ENCODE measurements at regions not wholly inside any gene's neighbourhood (a gene's known extent, or its start where the extent isn't known, plus 50 kb on each side); places are given as distances from the start of the nearest gene placed in this dataset.

DNA sequence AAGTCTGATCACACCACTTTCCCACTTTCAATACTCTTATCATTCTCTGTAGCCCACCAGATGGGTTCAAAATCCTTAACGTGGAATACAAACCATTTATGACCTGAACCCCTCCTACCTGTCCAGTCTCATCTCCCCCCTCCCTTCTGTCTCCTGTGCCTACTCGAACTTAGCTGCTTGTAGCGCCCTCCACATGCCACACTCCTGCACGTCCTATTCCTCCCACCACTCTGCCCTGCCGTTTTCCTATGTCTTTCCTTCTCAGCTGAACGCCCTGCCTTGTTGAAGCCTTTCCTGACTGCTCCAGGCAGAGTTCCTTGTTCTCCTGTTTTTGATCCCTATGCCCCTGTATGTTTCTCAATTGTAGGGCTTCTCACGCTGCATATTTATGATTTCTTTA, 390.1 kb downstream of the HRH4 start:
- Histone ChIP-seq H3K4me3 (no peak overlapping the region), H3K4me1 (ENCODE audit: control insufficient read depth in 1 of 2, low read depth in 2 of 2) (no peaks in the 10 kb centered on the region), H3K9me3 (no peaks in the 10 kb centered on the region), H3K27me3 (replicated peaks; ENCODE audit: insufficient read depth) (no peaks in the 10 kb centered on the region), H3K36me3 (no peaks in the 10 kb centered on the region), H3K27ac (no peak overlapping the region)
- DNase-seq (ENCODE audit: low spot score) (no peak), ATAC-seq (ENCODE audit: insufficient number of reproducible peaks, low FRiP score, low read depth) (no peak)
- TF ChIP-seq CTCF (IDR thresholded peaks at IDR 0.05): no peak

DNA sequence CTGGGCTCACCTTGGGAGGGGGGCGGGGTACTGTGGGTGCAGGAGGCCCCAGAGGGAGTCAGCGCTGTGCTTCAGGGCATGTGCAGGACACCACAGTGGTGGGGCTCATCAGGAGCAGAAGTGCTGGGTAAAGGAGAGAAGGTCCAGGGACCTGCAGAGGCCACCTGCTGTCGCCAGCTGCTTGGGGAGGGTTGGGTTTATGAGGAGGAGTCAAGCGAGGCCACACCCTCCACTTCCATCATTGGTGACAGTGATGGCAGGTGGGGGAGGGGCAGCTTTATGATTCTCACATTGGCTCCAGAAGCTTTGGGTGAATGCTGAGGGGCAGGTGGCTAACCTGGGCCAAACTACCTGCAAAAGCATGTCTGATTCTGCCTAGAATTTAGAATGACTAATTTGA, 392.6 kb downstream of the HRH4 start:
- Histone ChIP-seq H3K4me1 (ENCODE audit: control insufficient read depth in 1 of 2, low read depth in 2 of 2) (no peaks in the 10 kb centered on the region), H3K36me3 (no peaks in the 10 kb centered on the region), H3K27me3 (replicated peaks; ENCODE audit: insufficient read depth) (no peaks in the 10 kb centered on the region), H3K27ac (no peak overlapping the region), H3K4me3 (no peak overlapping the region), H3K9me3 (no peaks in the 10 kb centered on the region)
- ATAC-seq (ENCODE audit: insufficient number of reproducible peaks, low FRiP score, low read depth) (no peak), DNase-seq (ENCODE audit: low spot score) (no peak)
- no peak for TF ChIP-seq CTCF (IDR thresholded peaks at IDR 0.05)

DNA sequence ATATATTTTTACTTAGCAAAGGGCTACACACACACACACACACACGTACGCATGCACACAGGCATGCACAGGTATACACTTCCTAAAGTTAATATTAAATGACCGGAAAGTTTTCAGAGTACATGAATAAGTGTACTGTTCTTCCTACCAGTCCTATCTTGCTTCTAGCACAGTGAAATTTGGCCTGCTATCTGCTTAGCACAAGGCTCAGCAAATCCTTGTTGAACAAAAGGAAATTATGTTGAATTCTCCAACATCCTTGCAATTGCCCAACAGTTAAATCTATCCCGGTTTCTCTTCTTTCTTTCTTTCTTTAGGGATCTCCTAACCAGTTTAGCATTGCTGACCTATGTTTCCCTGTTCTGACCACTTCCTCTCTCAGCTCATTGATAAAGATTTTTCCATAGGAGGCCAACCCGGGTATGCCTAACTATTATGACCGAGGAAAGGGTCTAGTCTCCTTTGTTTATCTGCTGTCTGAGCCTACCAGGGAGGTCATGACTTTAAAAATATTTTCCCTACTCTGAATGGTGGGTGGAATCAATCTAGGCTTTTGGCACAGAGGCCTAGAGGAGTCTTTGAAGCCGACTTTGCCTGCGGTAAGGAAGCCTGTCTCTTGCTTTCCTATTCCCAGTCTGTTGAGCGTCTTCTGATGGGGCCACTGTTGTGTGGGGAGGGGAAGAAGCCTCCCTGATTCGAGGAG, 400.7 kb downstream of the HRH4 start:
- Histone ChIP-seq H3K9me3 (no peaks in the 10 kb centered on the region), H3K4me1 (ENCODE audit: control insufficient read depth in 1 of 2, low read depth in 2 of 2) (no peaks in the 10 kb centered on the region), H3K4me3 (no peak overlapping the region), H3K27ac (no peak overlapping the region), H3K27me3 (replicated peaks; ENCODE audit: insufficient read depth) (no peaks in the 10 kb centered on the region), H3K36me3 (no peaks in the 10 kb centered on the region)
- no peak for TF ChIP-seq CTCF (IDR thresholded peaks at IDR 0.05)
- no peak for DNase-seq (ENCODE audit: low spot score)
- ATAC-seq (ENCODE audit: insufficient number of reproducible peaks, low FRiP score, low read depth): no peak

DNA sequence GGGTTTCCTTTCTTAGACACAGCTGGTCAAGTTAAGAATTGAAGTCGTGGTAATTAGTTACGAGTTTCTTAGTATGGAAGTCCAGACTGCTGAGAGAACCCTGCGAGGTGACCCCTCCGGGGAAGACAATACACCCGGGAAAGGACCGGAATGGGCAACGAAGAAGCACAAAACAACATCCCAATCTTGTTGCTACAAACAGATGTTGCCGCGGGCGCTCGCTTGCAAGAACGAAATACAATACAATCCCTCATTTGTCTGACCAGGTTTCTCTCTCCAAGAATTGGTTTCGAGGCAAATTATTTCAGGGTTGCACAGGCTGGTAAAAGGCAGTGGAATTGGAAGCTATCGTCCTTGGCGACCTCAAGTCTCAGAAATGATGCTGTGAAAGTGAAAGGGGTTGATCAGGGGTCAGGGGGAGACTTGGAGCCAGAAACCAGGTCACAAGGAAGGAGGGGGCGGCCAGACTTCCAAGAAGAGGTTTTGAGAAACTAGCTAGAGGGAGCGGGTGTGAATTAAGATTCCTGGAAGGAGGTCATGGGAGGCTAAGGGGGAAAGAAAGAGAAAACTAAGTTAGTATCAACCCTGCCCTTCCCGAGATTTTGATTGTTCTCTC, 401.9 kb downstream of the HRH4 start:
- no peaks in the 10 kb centered on the region for H3K36me3 ChIP-seq
- H3K4me3 ChIP-seq: no peak overlapping the region
- no peaks in the 10 kb centered on the region for H3K4me1 ChIP-seq (ENCODE audit: control insufficient read depth in 1 of 2, low read depth in 2 of 2)
- DNase-seq (ENCODE audit: low spot score) (no peak), ATAC-seq (ENCODE audit: insufficient number of reproducible peaks, low FRiP score, low read depth) (no peak)
- H3K27ac ChIP-seq: no peak overlapping the region
- H3K9me3 ChIP-seq: no peaks in the 10 kb centered on the region
- TF ChIP-seq CTCF (IDR thresholded peaks at IDR 0.05): no peak
- no peaks in the 10 kb centered on the region for H3K27me3 ChIP-seq (replicated peaks; ENCODE audit: insufficient read depth)

DNA sequence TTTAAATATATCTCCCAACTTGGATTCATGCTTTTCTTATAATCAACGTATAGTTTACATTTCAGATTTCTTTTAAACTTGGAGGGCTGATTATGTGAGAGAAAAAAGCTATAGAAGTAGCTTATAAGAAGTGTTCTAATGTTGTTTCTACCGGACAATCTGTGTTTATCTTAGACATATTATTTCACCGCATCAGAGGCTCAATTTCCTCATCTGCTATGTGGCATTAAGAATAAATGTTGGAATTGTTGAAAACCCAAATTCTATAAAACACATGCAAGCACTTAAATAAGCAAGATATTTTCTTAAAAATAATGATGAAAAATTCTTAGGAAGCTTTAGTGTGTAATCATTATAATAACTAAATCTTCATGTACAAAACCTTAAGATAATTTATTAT, 407.9 kb downstream of the HRH4 start:
- no peak overlapping the region for H3K4me3 ChIP-seq
- no peaks in the 10 kb centered on the region for H3K27me3 ChIP-seq (replicated peaks; ENCODE audit: insufficient read depth)
- H3K9me3 ChIP-seq: no peaks in the 10 kb centered on the region
- TF ChIP-seq CTCF (IDR thresholded peaks at IDR 0.05): no peak
- DNase-seq (ENCODE audit: low spot score) (no peak), ATAC-seq (ENCODE audit: insufficient number of reproducible peaks, low FRiP score, low read depth) (no peak)
- no peaks in the 10 kb centered on the region for H3K4me1 ChIP-seq (ENCODE audit: control insufficient read depth in 1 of 2, low read depth in 2 of 2)
- H3K27ac ChIP-seq: no peak overlapping the region
- no peaks in the 10 kb centered on the region for H3K36me3 ChIP-seq

Measured in thoracic aorta (tissue), 2 donors.